Testis (tissue), 2 donors: ENCODE measurements at regions not wholly inside any gene's neighbourhood (a gene's known extent, or its start where the extent isn't known, plus 50 kb on each side); places are given as distances from the start of the nearest gene placed in this dataset.

Experiments
- DNase-seq: peaks from one replicate; pipeline ENCODE4 v3.0.0-alpha.2; 2019
- H3K27ac ChIP-seq, 2 donors: fragments of 200-600 bp; sonication (generic); one replicate each; pipeline ENCODE4 v1.5.1; 2019
- H3K27me3 ChIP-seq: fragments of 200-600 bp; sonication (generic); one replicate; pipeline ENCODE4 v1.5.1; 2019
- H3K36me3 ChIP-seq: fragments of 200-600 bp; sonication (generic); one replicate; pipeline ENCODE4 v1.5.1; 2017; ENCODE audit warnings: low read depth; ENCODE audit errors: missing control alignments
- H3K4me1 ChIP-seq: fragments of 200-600 bp; sonication (generic); one replicate; pipeline ENCODE4 v1.5.1; 2019
- H3K4me3 ChIP-seq, 2 donors: fragments of 200-600 bp; sonication (generic); one replicate each; pipeline ENCODE4 v1.5.1; 2017 to 2019
- H3K9me3 ChIP-seq: fragments of 200-600 bp; sonication (generic); one replicate; pipeline ENCODE4 v1.5.1; 2017
- CTCF ChIP-seq, 3 experiments: fragments of 450-650 bp in 2 of 3; fragments of 200-600 bp in 1 of 3; sonication (generic) in 1 of 3; IDR thresholded peaks; one replicate each; pipeline ENCODE4 v1.5.1; 2016 to 2019; ENCODE audit warnings: antibody characterized with exemption in 3 of 3, mild to moderate bottlenecking in 2 of 3, moderate library complexity in 1 of 3
- POLR2A ChIP-seq: fragments of 450-650 bp; IDR thresholded peaks from one replicate; pipeline ENCODE4 v1.6.1; 2017; ENCODE audit warnings: antibody characterized with exemption, mild to moderate bottlenecking, moderate library complexity
- WGBS, 2 donors: methylation state at CpG; one replicate each; pipeline ENCODE4 v1.1.5; 2018; 5-methylcytosine and 5-hydroxymethylcytosine counted together
- intact Hi-C: fragments of 100-400 bp; cut with DNase I; formaldehyde crosslinking; loops from one replicate; pipeline ENCODE4 v1.15.1; 2023; ENCODE audit warnings: low total_unique reads

GRCh38 chr15:38873158-38873557, 308.5 kb upstream of the RASGRP1 start:
- no peak for TF ChIP-seq POLR2A
- TF ChIP-seq CTCF (IDR thresholded peaks at IDR 0.05): no peak
- H3K27ac ChIP-seq: no peak overlapping the region
- H3K4me1 ChIP-seq: no peaks in the 10 kb centered on the region
- H3K4me3 ChIP-seq: no peak overlapping the region
- no peaks in the 10 kb centered on the region for H3K27me3 ChIP-seq
- intact Hi-C loops: no loop called here
- no peaks in the 10 kb centered on the region for H3K9me3 ChIP-seq
- WGBS, 2 donors: 60 to 62% methylated on average over 4 of the region's 4 CpGs
- no peaks in the 10 kb centered on the region for H3K36me3 ChIP-seq
- no peak for DNase-seq

GRCh38 chr15:38874464-38874863, 309.9 kb upstream of the RASGRP1 start:
- TF ChIP-seq POLR2A (no peak), CTCF (IDR thresholded peaks at IDR 0.05) (no peak)
- intact Hi-C loops: no loop called here
- no peak for DNase-seq
- WGBS, 2 donors: 86 to 94% methylated on average over 5 of the region's 5 CpGs
- Histone ChIP-seq H3K27ac (no peak overlapping the region), H3K9me3 (no peaks in the 10 kb centered on the region), H3K27me3 (no peaks in the 10 kb centered on the region), H3K36me3 (no peaks in the 10 kb centered on the region), H3K4me1 (no peaks in the 10 kb centered on the region), H3K4me3 (no peak overlapping the region)

GRCh38 chr15:38876211-38876610, 311.6 kb upstream of the RASGRP1 start:
- no peaks in the 10 kb centered on the region for H3K36me3 ChIP-seq
- H3K9me3 ChIP-seq: no peaks in the 10 kb centered on the region
- no peak overlapping the region for H3K4me3 ChIP-seq
- H3K27me3 ChIP-seq: no peaks in the 10 kb centered on the region
- 93 to 95% methylated on average over 6 of the region's 6 CpGs for WGBS, 2 donors
- TF ChIP-seq CTCF (IDR thresholded peaks at IDR 0.05) (no peak), POLR2A (no peak)
- no peak overlapping the region for H3K27ac ChIP-seq
- intact Hi-C loops: no loop called here
- H3K4me1 ChIP-seq: no peaks in the 10 kb centered on the region
- DNase-seq: no peak

- intact Hi-C loops: no loop called here
- no peaks in the 10 kb centered on the region for H3K4me1 ChIP-seq
- 91 to 93% methylated on average over 3 of the region's 3 CpGs for WGBS, 2 donors
- no peaks in the 10 kb centered on the region for H3K36me3 ChIP-seq
- no peak for DNase-seq
- TF ChIP-seq POLR2A (no peak), CTCF (IDR thresholded peaks at IDR 0.05) (no peak)
- no peaks in the 10 kb centered on the region for H3K27me3 ChIP-seq
- H3K4me3 ChIP-seq: no peak overlapping the region
- no peak overlapping the region for H3K27ac ChIP-seq
- H3K9me3 ChIP-seq: no peaks in the 10 kb centered on the region
These were observed 312.0 kb upstream of the RASGRP1 start for GRCh38 chr15:38876621-38877020.

GRCh38 chr15:38877471-38877870, 312.9 kb upstream of the RASGRP1 start:
- no peak overlapping the region for H3K4me3 ChIP-seq
- H3K27me3 ChIP-seq: no peaks in the 10 kb centered on the region
- DNase-seq: no peak
- H3K4me1 ChIP-seq: no peaks in the 10 kb centered on the region
- 74 to 77% methylated on average over 4 of the region's 4 CpGs for WGBS, 2 donors
- TF ChIP-seq POLR2A (no peak), CTCF (IDR thresholded peaks at IDR 0.05) (no peak)
- no peaks in the 10 kb centered on the region for H3K36me3 ChIP-seq
- H3K9me3 ChIP-seq: no peaks in the 10 kb centered on the region
- intact Hi-C loops: no loop called here
- H3K27ac ChIP-seq: no peak overlapping the region
